ENCODE measurements at regions not wholly inside any gene's neighbourhood (a gene's known extent, or its start where the extent isn't known, plus 50 kb on each side); places are given as distances from the start of the nearest gene placed in this dataset.

GRCh38 chr3:104673981-104674380 is 692.7 kb upstream of the ALCAM start:
- no peak overlapping the region for H3K4me3 Mint-ChIP-seq (ENCODE audit: unreplicated experiment)
- no peak for DNase-seq
- no peaks in the 10 kb centered on the region for H3K4me1 Mint-ChIP-seq (ENCODE audit: low read depth, unreplicated experiment)

GRCh38 chr3:104676241-104676640 is 690.5 kb upstream of the ALCAM start:
- Histone ChIP-seq H3K9me3 (no peaks in the 10 kb centered on the region), H3K4me1 (no peaks in the 10 kb centered on the region), H3K27me3 (replicated peaks; ENCODE audit: control insufficient read depth, insufficient read depth, low read length) (no peaks in the 10 kb centered on the region), H3K4me3 (ENCODE audit: low read depth, low read length) (no peak overlapping the region), H3K36me3 (ENCODE audit: control insufficient read depth, insufficient read depth, low read length) (no peaks in the 10 kb centered on the region)
- Mint-ChIP-seq H3K27me3 (ENCODE audit: insufficient read depth, unreplicated experiment) (no peaks in the 10 kb centered on the region), H3K4me3 (ENCODE audit: unreplicated experiment) (no peak overlapping the region), H3K4me1 (ENCODE audit: low read depth, unreplicated experiment) (no peaks in the 10 kb centered on the region), H3K9me3 (ENCODE audit: unreplicated experiment) (no peaks in the 10 kb centered on the region), H3K36me3 (ENCODE audit: insufficient read depth, unreplicated experiment) (no peaks in the 10 kb centered on the region), H3K27ac (ENCODE audit: unreplicated experiment) (no peak overlapping the region)
- ChIA-PET CTCF (no interaction called here), POLR2A (no interaction called here)
- intact Hi-C loops (cut with micrococcal nuclease; ENCODE audit: unreplicated experiment) = no loop called here
- no TSS peak for BruUV-seq (replicated peaks)
- DNase-seq = no peak
- no peak for TF ChIP-seq CTCF (IDR thresholded peaks at IDR 0.05; ENCODE audit: insufficient read depth in 1 of 2, low read depth in 1 of 2, low read length in 1 of 2, severe bottlenecking in 1 of 2, unreplicated experiment in 1 of 2)

More at GRCh38 chr3:104673981-104674380, 692.7 kb upstream of the ALCAM start:
- ChIA-PET POLR2A (no interaction called here), CTCF (no interaction called here)
- no peak overlapping the region for H3K4me3 ChIP-seq (ENCODE audit: low read depth, low read length)
- no peak overlapping the region for H3K27ac Mint-ChIP-seq (ENCODE audit: unreplicated experiment)
- H3K9me3 ChIP-seq = no peaks in the 10 kb centered on the region
- no peaks in the 10 kb centered on the region for H3K27me3 Mint-ChIP-seq (ENCODE audit: insufficient read depth, unreplicated experiment)
- TF ChIP-seq CTCF (IDR thresholded peaks at IDR 0.05; ENCODE audit: insufficient read depth in 1 of 2, low read depth in 1 of 2, low read length in 1 of 2, severe bottlenecking in 1 of 2, unreplicated experiment in 1 of 2) = no peak
- H3K27me3 ChIP-seq (replicated peaks; ENCODE audit: control insufficient read depth, insufficient read depth, low read length) = no peaks in the 10 kb centered on the region
- H3K9me3 Mint-ChIP-seq (ENCODE audit: unreplicated experiment) = no peaks in the 10 kb centered on the region
- intact Hi-C loops (cut with micrococcal nuclease; ENCODE audit: unreplicated experiment) = no loop called here
- no TSS peak for BruUV-seq (replicated peaks)
- H3K4me1 ChIP-seq = no peaks in the 10 kb centered on the region
- no peaks in the 10 kb centered on the region for H3K36me3 Mint-ChIP-seq (ENCODE audit: insufficient read depth, unreplicated experiment)
- H3K36me3 ChIP-seq (ENCODE audit: control insufficient read depth, insufficient read depth, low read length) = no peaks in the 10 kb centered on the region

- Mint-ChIP-seq H3K4me1 (ENCODE audit: low read depth, unreplicated experiment) (no peaks in the 10 kb centered on the region), H3K27ac (ENCODE audit: unreplicated experiment) (no peak overlapping the region), H3K27me3 (ENCODE audit: insufficient read depth, unreplicated experiment) (no peaks in the 10 kb centered on the region), H3K4me3 (ENCODE audit: unreplicated experiment) (no peak overlapping the region), H3K9me3 (ENCODE audit: unreplicated experiment) (no peaks in the 10 kb centered on the region), H3K36me3 (ENCODE audit: insufficient read depth, unreplicated experiment) (no peaks in the 10 kb centered on the region)
- H3K9me3 ChIP-seq = no peaks in the 10 kb centered on the region
- CTCF ChIA-PET = no interaction called here
- BruUV-seq (replicated peaks) = no TSS peak
- no peak for DNase-seq
- POLR2A ChIA-PET = no interaction called here
- no peaks in the 10 kb centered on the region for H3K36me3 ChIP-seq (ENCODE audit: control insufficient read depth, insufficient read depth, low read length)
- intact Hi-C loops (cut with micrococcal nuclease; ENCODE audit: unreplicated experiment) = no loop called here
- TF ChIP-seq CTCF (IDR thresholded peaks at IDR 0.05; ENCODE audit: insufficient read depth in 1 of 2, low read depth in 1 of 2, low read length in 1 of 2, severe bottlenecking in 1 of 2, unreplicated experiment in 1 of 2) = no peak
- H3K27me3 ChIP-seq (replicated peaks; ENCODE audit: control insufficient read depth, insufficient read depth, low read length) = no peaks in the 10 kb centered on the region
- no peak overlapping the region for H3K4me3 ChIP-seq (ENCODE audit: low read depth, low read length)
- H3K4me1 ChIP-seq = no peaks in the 10 kb centered on the region
Observed at GRCh38 chr3:104677932-104678331, 688.8 kb upstream of the ALCAM start.

Measured in Caco-2 (cell line).